ENCODE measurements at regions not wholly inside any gene's neighbourhood (a gene's known extent, or its start where the extent isn't known, plus 50 kb on each side); places are given as distances from the start of the nearest gene placed in this dataset.

DNA sequence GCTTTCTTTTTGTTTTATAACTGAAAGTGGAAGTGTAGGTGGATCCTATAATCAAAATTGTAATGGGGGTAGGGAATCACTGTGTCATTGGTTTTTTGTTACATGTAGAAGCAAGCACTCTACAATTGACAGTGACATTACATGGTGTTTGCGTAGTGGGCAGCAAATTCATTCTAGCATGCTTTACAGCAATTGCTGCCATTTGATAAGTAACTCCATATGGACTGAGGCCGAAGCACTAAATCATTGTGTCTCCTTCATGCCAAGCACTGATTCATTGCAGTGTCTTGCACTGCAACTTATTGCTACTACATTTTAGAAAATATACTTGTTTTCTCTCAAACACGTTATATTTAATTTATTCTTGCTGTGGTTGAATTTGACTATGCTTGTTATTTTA is 933.9 kb downstream of the NSUN3 start:
- H3K36me3 Mint-ChIP-seq (ENCODE audit: low read depth): no peaks in the 10 kb centered on the region; the same call in 1 of the 3 replicates
- H4K20me1 ChIP-seq (replicated peaks; ENCODE audit: insufficient read depth): no peaks in the 10 kb centered on the region
- no peak for ATAC-seq
- no peaks in the 10 kb centered on the region for H3K4me1 Mint-ChIP-seq
- no peaks in the 10 kb centered on the region for H3K9me2 ChIP-seq (ENCODE audit: insufficient read depth)
- no peak overlapping the region for H2AFZ ChIP-seq
- H3K4me2 ChIP-seq: no peak overlapping the region
- no peak overlapping the region for H3K4me3 ChIP-seq
- H3K36me3 ChIP-seq (ENCODE audit: insufficient read depth): no peaks in the 10 kb centered on the region
- H3F3A ChIP-seq (replicated peaks; ENCODE audit: low read depth): no peaks in the 10 kb centered on the region
- no peaks in the 10 kb centered on the region for H3K27me3 Mint-ChIP-seq (ENCODE audit: insufficient read depth, low read depth, poor library complexity)
- H3K4me3 Mint-ChIP-seq: no peak overlapping the region
- no peaks in the 10 kb centered on the region for H3K79me2 ChIP-seq (replicated peaks; ENCODE audit: insufficient read depth)
- H3K27ac Mint-ChIP-seq: no peak overlapping the region
- H3K27me3 ChIP-seq (ENCODE audit: insufficient read depth): no peaks in the 10 kb centered on the region
- DNase-seq (ENCODE audit: low spot score): no peak
- H3K4me1 ChIP-seq (ENCODE audit: insufficient read depth): no peaks in the 10 kb centered on the region
- no peak overlapping the region for H3K27ac ChIP-seq (ENCODE audit: low read depth)
- TF ChIP-seq, protein P1, sequence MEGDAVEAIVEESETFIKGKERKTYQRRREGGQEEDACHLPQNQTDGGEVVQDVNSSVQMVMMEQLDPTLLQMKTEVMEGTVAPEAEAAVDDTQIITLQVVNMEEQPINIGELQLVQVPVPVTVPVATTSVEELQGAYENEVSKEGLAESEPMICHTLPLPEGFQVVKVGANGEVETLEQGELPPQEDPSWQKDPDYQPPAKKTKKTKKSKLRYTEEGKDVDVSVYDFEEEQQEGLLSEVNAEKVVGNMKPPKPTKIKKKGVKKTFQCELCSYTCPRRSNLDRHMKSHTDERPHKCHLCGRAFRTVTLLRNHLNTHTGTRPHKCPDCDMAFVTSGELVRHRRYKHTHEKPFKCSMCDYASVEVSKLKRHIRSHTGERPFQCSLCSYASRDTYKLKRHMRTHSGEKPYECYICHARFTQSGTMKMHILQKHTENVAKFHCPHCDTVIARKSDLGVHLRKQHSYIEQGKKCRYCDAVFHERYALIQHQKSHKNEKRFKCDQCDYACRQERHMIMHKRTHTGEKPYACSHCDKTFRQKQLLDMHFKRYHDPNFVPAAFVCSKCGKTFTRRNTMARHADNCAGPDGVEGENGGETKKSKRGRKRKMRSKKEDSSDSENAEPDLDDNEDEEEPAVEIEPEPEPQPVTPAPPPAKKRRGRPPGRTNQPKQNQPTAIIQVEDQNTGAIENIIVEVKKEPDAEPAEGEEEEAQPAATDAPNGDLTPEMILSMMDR (conservative IDR thresholded peaks at IDR 0.05; ENCODE audit: low read depth in 2 of 2): no peak
- TF ChIP-seq NANOG (IDR thresholded peaks at IDR 0.05; ENCODE audit: borderline replicate concordance): no peak
- no peak for TF ChIP-seq ZNF114 (CRISPR knock-in tag; IDR thresholded peaks at IDR 0.05)
- no peak for TF ChIP-seq POLR2AphosphoS5 (IDR thresholded peaks at IDR 0.05; ENCODE audit: low read depth)
- no peak for TF ChIP-seq EZH2phosphoT487 (IDR thresholded peaks at IDR 0.05; ENCODE audit: unreplicated experiment)
- no peak for TF ChIP-seq ZNF462 (CRISPR knock-in tag; IDR thresholded peaks at IDR 0.05)
- no peak for TF ChIP-seq CREB1 (CRISPR knock-in tag; IDR thresholded peaks at IDR 0.05; ENCODE audit: low read depth)
- no peak for TF ChIP-seq STAT1 (IDR thresholded peaks at IDR 0.05; ENCODE audit: unreplicated experiment)
- TF ChIP-seq, protein P2, sequence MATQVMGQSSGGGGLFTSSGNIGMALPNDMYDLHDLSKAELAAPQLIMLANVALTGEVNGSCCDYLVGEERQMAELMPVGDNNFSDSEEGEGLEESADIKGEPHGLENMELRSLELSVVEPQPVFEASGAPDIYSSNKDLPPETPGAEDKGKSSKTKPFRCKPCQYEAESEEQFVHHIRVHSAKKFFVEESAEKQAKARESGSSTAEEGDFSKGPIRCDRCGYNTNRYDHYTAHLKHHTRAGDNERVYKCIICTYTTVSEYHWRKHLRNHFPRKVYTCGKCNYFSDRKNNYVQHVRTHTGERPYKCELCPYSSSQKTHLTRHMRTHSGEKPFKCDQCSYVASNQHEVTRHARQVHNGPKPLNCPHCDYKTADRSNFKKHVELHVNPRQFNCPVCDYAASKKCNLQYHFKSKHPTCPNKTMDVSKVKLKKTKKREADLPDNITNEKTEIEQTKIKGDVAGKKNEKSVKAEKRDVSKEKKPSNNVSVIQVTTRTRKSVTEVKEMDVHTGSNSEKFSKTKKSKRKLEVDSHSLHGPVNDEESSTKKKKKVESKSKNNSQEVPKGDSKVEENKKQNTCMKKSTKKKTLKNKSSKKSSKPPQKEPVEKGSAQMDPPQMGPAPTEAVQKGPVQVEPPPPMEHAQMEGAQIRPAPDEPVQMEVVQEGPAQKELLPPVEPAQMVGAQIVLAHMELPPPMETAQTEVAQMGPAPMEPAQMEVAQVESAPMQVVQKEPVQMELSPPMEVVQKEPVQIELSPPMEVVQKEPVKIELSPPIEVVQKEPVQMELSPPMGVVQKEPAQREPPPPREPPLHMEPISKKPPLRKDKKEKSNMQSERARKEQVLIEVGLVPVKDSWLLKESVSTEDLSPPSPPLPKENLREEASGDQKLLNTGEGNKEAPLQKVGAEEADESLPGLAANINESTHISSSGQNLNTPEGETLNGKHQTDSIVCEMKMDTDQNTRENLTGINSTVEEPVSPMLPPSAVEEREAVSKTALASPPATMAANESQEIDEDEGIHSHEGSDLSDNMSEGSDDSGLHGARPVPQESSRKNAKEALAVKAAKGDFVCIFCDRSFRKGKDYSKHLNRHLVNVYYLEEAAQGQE (IDR thresholded peaks at IDR 0.05; ENCODE audit: unreplicated experiment): no peak
- no peak for TF ChIP-seq JUNB (IDR thresholded peaks at IDR 0.05; ENCODE audit: unreplicated experiment)
- no peak for TF ChIP-seq ZNF331 (CRISPR knock-in tag; IDR thresholded peaks at IDR 0.05; ENCODE audit: low read depth)
- TF ChIP-seq, protein P3, sequence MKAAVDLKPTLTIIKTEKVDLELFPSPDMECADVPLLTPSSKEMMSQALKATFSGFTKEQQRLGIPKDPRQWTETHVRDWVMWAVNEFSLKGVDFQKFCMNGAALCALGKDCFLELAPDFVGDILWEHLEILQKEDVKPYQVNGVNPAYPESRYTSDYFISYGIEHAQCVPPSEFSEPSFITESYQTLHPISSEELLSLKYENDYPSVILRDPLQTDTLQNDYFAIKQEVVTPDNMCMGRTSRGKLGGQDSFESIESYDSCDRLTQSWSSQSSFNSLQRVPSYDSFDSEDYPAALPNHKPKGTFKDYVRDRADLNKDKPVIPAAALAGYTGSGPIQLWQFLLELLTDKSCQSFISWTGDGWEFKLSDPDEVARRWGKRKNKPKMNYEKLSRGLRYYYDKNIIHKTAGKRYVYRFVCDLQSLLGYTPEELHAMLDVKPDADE (IDR thresholded peaks at IDR 0.05): no peak
- TF ChIP-seq EZH2 (IDR thresholded peaks at IDR 0.05; ENCODE audit: low read depth, unreplicated experiment): no peak
- H3K9me3 Mint-ChIP-seq: 0 out of 3 replicates have a peak, but pooled peaks cover 3% of the 10 kb centered on the region

Measured in GM23338 (cell line).